ENCODE measurements at regions not wholly inside any gene's neighbourhood (a gene's known extent, or its start where the extent isn't known, plus 50 kb on each side); places are given as distances from the start of the nearest gene placed in this dataset.
"Not testable (repeated sequence)": the region's sequence is repeated elsewhere in the genome, so short reads cannot be mapped to it uniquely, and the experiment has no call there.

- DNase-seq = no peak
Measured at GRCh38 chr5:18992264-18992663, 995.7 kb downstream of the CDH18 start.

GRCh38 chr5:18999478-18999877 is 988.5 kb downstream of the CDH18 start:
- DNase-seq = no peak

- no peak for DNase-seq
Measured at GRCh38 chr5:19001054-19001453, 986.9 kb downstream of the CDH18 start.

- DNase-seq = no peak
Measured at GRCh38 chr5:19001539-19001938, 986.5 kb downstream of the CDH18 start.

- DNase-seq = no peak
Measured at GRCh38 chr5:19002111-19002510, 985.9 kb downstream of the CDH18 start.

GRCh38 chr5:19018822-19019221 is 969.2 kb downstream of the CDH18 start:
- no peak for DNase-seq

- no peak for DNase-seq
Measured at GRCh38 chr5:19031491-19031890, 956.5 kb downstream of the CDH18 start.

GRCh38 chr5:19035816-19036215 is 952.2 kb downstream of the CDH18 start:
- no peak for DNase-seq

GRCh38 chr5:19042106-19042505 is 945.9 kb downstream of the CDH18 start:
- no peak for DNase-seq

- DNase-seq = no peak
Measured at GRCh38 chr5:19044311-19044710, 943.7 kb downstream of the CDH18 start.

GRCh38 chr5:19044931-19045695 is 942.9 kb downstream of the CDH18 start:
- no peak for DNase-seq

- no peak for DNase-seq
Measured at GRCh38 chr5:19047277-19047676, 940.7 kb downstream of the CDH18 start.

- DNase-seq = no peak
Measured at GRCh38 chr5:19048726-19049125, 939.3 kb downstream of the CDH18 start.

- DNase-seq = no peak
Measured at GRCh38 chr5:19058216-19058615, 929.8 kb downstream of the CDH18 start.

- no peak for DNase-seq
Measured at GRCh38 chr5:19064094-19064493, 923.9 kb downstream of the CDH18 start.

GRCh38 chr5:19067741-19068140 is 920.3 kb downstream of the CDH18 start:
- no peak for DNase-seq

- DNase-seq = no peak
Measured at GRCh38 chr5:19098434-19098833, 889.6 kb downstream of the CDH18 start.

- no peak for DNase-seq
Measured at GRCh38 chr5:19099195-19099594, 888.8 kb downstream of the CDH18 start.

- no peak for DNase-seq
Measured at GRCh38 chr5:19104948-19105347, 883.1 kb downstream of the CDH18 start.

- no peak for DNase-seq
Measured at GRCh38 chr5:19122923-19123322, 865.1 kb downstream of the CDH18 start.

GRCh38 chr5:19125956-19126713 is 861.9 kb downstream of the CDH18 start:
- DNase-seq = no peak

- no peak for DNase-seq
Measured at GRCh38 chr5:19140276-19140675, 847.7 kb downstream of the CDH18 start.

GRCh38 chr5:19141937-19142524 is 846.0 kb downstream of the CDH18 start:
- not testable (repeated sequence) for DNase-seq

All from CD4-positive, alpha-beta T cell treated with Interleukin-17A for 1 hour (primary cell).